ENCODE measurements at regions not wholly inside any gene's neighbourhood (a gene's known extent, or its start where the extent isn't known, plus 50 kb on each side); places are given as distances from the start of the nearest gene placed in this dataset.

DNA sequence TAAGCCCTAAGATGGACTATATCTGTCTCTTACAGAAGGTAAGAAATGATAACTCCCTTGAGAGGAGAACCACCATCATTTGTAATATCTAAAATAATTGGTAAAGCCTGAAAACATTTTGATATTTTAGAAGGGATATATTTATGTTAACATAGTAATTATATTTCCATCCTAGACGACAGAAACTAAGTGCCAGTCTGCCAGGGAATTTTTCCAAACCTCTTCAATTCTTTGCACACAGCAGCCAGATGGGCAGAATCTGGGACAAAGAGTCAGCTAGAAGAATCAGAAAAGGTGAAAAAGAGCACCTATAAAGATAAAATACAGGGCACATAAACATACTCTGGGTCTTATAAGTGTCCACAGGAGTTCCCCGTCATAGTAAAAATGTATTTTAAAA lies 70.0 kb upstream of the CBLB start:
- no peak for DNase-seq
- Histone ChIP-seq H3K27ac (no peak overlapping the region), H3K27me3 (ENCODE audit: insufficient read depth, low read depth, severe bottlenecking) (no peaks in the 10 kb centered on the region), H3K9me3 (ENCODE audit: severe bottlenecking) (no peaks in the 10 kb centered on the region), H3K36me3 (no peaks in the 10 kb centered on the region), H3K4me3 (ENCODE audit: low read depth, low read length) (no peak overlapping the region)
- TF ChIP-seq, protein P1, sequence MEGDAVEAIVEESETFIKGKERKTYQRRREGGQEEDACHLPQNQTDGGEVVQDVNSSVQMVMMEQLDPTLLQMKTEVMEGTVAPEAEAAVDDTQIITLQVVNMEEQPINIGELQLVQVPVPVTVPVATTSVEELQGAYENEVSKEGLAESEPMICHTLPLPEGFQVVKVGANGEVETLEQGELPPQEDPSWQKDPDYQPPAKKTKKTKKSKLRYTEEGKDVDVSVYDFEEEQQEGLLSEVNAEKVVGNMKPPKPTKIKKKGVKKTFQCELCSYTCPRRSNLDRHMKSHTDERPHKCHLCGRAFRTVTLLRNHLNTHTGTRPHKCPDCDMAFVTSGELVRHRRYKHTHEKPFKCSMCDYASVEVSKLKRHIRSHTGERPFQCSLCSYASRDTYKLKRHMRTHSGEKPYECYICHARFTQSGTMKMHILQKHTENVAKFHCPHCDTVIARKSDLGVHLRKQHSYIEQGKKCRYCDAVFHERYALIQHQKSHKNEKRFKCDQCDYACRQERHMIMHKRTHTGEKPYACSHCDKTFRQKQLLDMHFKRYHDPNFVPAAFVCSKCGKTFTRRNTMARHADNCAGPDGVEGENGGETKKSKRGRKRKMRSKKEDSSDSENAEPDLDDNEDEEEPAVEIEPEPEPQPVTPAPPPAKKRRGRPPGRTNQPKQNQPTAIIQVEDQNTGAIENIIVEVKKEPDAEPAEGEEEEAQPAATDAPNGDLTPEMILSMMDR (IDR thresholded peaks at IDR 0.05; ENCODE audit: low read depth, low read length) = no peak

DNA sequence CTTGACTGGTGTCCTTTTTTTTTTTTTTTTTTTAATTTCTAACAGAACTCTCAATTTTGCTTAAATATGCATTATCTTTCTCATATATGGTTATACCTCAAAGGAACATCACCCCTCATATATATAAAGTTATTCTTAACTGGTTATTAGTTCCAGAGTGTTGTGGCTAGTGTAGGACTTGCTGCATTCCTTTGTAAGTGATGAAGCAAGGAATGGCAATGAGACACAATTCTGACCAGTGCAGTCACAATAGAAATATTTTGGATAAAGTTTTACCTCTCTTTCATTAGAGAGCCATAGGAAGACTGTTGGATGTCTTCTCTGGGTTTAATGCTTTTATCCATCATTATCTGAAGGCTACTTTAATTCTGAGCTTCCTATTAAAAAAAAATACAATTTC lies 75.5 kb upstream of the CBLB start:
- H3K36me3 ChIP-seq = no peaks in the 10 kb centered on the region
- H3K9me3 ChIP-seq (ENCODE audit: severe bottlenecking) = no peaks in the 10 kb centered on the region
- no peak for DNase-seq
- H3K27ac ChIP-seq = no peak overlapping the region
- H3K27me3 ChIP-seq (ENCODE audit: insufficient read depth, low read depth, severe bottlenecking) = no peaks in the 10 kb centered on the region
- H3K4me3 ChIP-seq (ENCODE audit: low read depth, low read length) = no peak overlapping the region
- TF ChIP-seq, protein P1 (IDR thresholded peaks at IDR 0.05; ENCODE audit: low read depth, low read length) = no peak

DNA sequence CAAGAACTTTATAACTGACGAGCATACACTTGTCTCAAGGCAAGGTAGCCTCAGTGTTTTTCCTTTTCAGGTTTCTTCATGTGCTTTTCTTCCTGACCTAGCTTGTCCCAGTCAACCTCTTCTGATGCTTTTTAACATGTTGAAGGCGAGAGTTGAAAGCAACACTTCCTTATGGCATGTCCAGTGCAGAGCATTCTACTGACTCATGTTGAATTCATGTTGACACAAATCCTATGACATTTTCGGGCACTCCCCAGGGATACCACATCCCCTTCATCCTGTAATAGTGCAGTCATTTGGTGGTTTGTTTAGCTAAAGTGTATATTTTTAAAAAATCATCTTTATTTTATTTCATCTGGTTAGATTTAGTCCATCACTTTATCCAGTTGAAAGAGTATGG lies 75.9 kb upstream of the CBLB start:
- TF ChIP-seq, protein P1 (IDR thresholded peaks at IDR 0.05; ENCODE audit: low read depth, low read length) = no peak
- H3K27ac ChIP-seq = no peak overlapping the region
- DNase-seq = no peak

DNA sequence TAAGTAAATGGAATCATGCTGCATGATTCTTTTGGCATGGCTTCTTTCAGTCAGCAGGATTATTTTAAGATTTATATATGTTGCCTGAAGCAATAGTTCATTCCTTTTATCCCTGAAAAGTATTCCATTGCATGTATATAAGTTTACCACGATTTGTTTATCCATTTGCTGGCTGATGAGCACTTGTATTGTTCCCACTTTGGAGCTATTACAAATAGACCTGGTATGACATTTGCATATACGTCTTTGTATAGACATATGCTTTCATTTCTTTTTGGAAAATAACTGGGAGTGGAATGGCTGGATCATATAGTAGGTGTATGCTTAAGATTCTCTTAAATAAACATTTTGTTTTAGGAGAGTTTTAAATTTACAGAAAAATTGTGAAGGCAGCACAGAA lies 79.3 kb upstream of the CBLB start:
- DNase-seq = no peak
- no peaks in the 10 kb centered on the region for H3K36me3 ChIP-seq

More for the DNA sequence above, 75.9 kb upstream of the CBLB start:
- no peaks in the 10 kb centered on the region for H3K9me3 ChIP-seq (ENCODE audit: severe bottlenecking)
- H3K27me3 ChIP-seq (ENCODE audit: insufficient read depth, low read depth, severe bottlenecking) = no peaks in the 10 kb centered on the region
- no peaks in the 10 kb centered on the region for H3K36me3 ChIP-seq
- no peak overlapping the region for H3K4me3 ChIP-seq (ENCODE audit: low read depth, low read length)

DNA sequence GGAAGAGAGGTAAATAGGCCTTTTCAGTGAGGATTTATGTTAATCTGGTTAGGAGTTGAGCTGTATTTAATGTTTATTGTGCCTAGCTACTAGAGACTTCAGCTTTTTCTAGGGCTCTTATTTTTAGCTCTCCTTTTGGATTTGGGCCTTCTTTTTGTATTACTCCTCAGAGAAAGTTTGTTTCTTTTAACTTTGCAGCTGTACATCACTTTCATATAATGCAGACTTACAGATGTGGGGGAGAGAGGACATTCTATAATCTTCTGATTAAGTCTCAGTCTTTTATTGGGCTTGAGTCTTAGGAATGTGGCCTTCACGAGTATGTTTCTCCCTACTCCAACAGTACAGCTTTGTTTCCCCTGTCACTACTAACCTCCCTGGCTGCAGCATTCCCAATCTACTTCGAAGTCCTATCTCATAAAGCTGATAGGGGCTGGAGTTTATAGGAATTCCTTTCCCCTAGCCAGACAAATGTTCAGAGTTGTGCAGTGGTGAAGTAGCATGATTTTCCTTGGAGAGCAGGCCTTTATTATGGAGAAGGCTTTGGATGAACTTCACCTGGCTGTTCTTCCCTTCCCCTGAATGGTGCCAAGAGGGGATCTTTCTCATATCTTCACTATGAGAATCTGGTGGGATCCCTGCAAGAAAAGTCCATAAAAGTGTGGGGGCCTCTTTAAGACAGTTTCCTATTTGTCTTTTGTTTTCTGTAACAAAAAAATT lies 82.2 kb upstream of the CBLB start:
- TF ChIP-seq, protein P1 (IDR thresholded peaks at IDR 0.05; ENCODE audit: low read depth, low read length) = no peak
- H3K27ac ChIP-seq = no peak overlapping the region
- H3K36me3 ChIP-seq = no peaks in the 10 kb centered on the region
- no peak for DNase-seq
- H3K4me3 ChIP-seq (ENCODE audit: low read depth, low read length) = no peak overlapping the region
- H3K9me3 ChIP-seq (ENCODE audit: severe bottlenecking) = no peaks in the 10 kb centered on the region
- H3K27me3 ChIP-seq (ENCODE audit: insufficient read depth, low read depth, severe bottlenecking) = no peaks in the 10 kb centered on the region

More for the DNA sequence above, 79.3 kb upstream of the CBLB start:
- Histone ChIP-seq H3K27me3 (ENCODE audit: insufficient read depth, low read depth, severe bottlenecking) (no peaks in the 10 kb centered on the region), H3K27ac (no peak overlapping the region), H3K9me3 (ENCODE audit: severe bottlenecking) (no peaks in the 10 kb centered on the region), H3K4me3 (ENCODE audit: low read depth, low read length) (no peak overlapping the region)
- TF ChIP-seq, protein P1 (IDR thresholded peaks at IDR 0.05; ENCODE audit: low read depth, low read length) = no peak

DNA sequence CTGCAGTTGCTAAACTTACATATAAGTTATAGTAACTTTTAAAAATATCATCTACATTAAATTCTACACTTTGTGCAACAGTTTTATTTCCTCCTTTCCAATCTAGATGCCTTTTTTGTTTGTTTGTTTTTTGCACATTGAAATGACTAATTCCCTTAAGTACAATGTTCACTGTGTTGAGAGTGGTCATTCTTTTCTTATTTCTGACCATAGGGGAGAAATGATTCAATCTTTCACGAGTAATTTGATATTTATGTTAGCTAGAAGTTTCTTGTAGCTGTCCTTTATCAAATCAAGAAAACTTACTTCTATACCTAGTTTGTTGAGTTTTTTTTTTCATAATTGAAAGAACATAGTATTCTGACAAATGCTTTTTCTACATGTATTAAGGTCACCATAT lies 85.0 kb upstream of the CBLB start:
- no peak for DNase-seq
- Histone ChIP-seq H3K27ac (no peak overlapping the region), H3K36me3 (no peaks in the 10 kb centered on the region), H3K9me3 (ENCODE audit: severe bottlenecking) (no peaks in the 10 kb centered on the region), H3K27me3 (ENCODE audit: insufficient read depth, low read depth, severe bottlenecking) (no peaks in the 10 kb centered on the region), H3K4me3 (ENCODE audit: low read depth, low read length) (no peak overlapping the region)
- TF ChIP-seq, protein P1 (IDR thresholded peaks at IDR 0.05; ENCODE audit: low read depth, low read length) = no peak
